Gastrocnemius medialis (tissue), 4 donors: ENCODE measurements at regions not wholly inside any gene's neighbourhood (a gene's known extent, or its start where the extent isn't known, plus 50 kb on each side); places are given as distances from the start of the nearest gene placed in this dataset.

Source experiments
- ATAC-seq, 2 donors: fragments of 150-250 bp; one replicate each; pipeline ENCODE4 v1.9.1; 2016
- DNase-seq, 2 donors: peaks; one replicate each; pipeline ENCODE4 v3.0.0-alpha.2; 2019
- H3K27ac ChIP-seq, 4 donors: fragments of 200-600 bp; sonication (generic); 1 replicate in 1 of 4; 2 replicates in 3 of 4; pipeline ENCODE4 v1.5.1; 2016 to 2018; ENCODE audit warnings: mild to moderate bottlenecking in 2 of 4, moderate library complexity in 1 of 4
- H3K27me3 ChIP-seq, 3 donors: fragments of 200-600 bp; sonication (generic) in 2 of 3; 1 replicate in 1 of 3; 2 replicates in 2 of 3; pipeline versions ENCODE4 v1.5.1 to v1.6.0; 2016 to 2019; ENCODE audit warnings: mild to moderate bottlenecking in 1 of 3, moderate library complexity in 1 of 3
- H3K36me3 ChIP-seq, 2 donors: fragments of 200-600 bp; sonication (generic) in 1 of 2; one replicate each; pipeline ENCODE4 v1.5.1; 2017 to 2018
- H3K4me1 ChIP-seq, 2 donors: fragments of 200-600 bp; sonication (generic) in 1 of 2; one replicate each; pipeline ENCODE4 v1.5.1; 2016 to 2017; ENCODE audit warnings: mild to moderate bottlenecking in 2 of 2
- H3K4me3 ChIP-seq, 4 donors: fragments of 200-600 bp; sonication (generic) in 3 of 4; 1 replicate in 1 of 4; 2 replicates in 3 of 4; pipeline ENCODE4 v1.5.1; 2016 to 2019; ENCODE audit warnings: mild to moderate bottlenecking in 2 of 4
- H3K9me3 ChIP-seq, 3 donors: fragments of 200-600 bp; sonication (generic) in 2 of 3; 1 replicate in 1 of 3; 2 replicates in 2 of 3; pipeline ENCODE4 v1.5.1; 2016 to 2019
- CTCF ChIP-seq, 5 experiments: fragments of 450-650 bp in 3 of 5; fragments of 200-600 bp in 2 of 5; sonication (generic) in 2 of 5; IDR thresholded peaks in 4 of 5; conservative IDR thresholded peaks in 1 of 5; 1 replicate in 4 of 5; 2 replicates in 1 of 5; pipeline ENCODE4 v1.5.1; 2016 to 2019; ENCODE audit warnings: antibody characterized with exemption in 5 of 5, mild to moderate bottlenecking in 3 of 5, moderate library complexity in 3 of 5
- POLR2A ChIP-seq, 2 donors: fragments of 450-650 bp; IDR thresholded peaks; one replicate each; pipeline ENCODE4 v1.6.1; 2017; ENCODE audit warnings: antibody characterized with exemption in 2 of 2, mild to moderate bottlenecking in 2 of 2, moderate library complexity in 2 of 2
- in situ Hi-C, 4 donors: fragments of 200-750 bp; cut with MboI; loops; one replicate each; pipeline versions ENCODE4 v1.15.0 to v1.8.0; 2017; ENCODE audit warnings: low sequenced_read_pairs in 4 of 4
- intact Hi-C: fragments of 100-400 bp; cut with DNase I; formaldehyde crosslinking; loops from one replicate; pipeline ENCODE4 v1.15.1; 2023; ENCODE audit warnings: low total_unique reads

DNA sequence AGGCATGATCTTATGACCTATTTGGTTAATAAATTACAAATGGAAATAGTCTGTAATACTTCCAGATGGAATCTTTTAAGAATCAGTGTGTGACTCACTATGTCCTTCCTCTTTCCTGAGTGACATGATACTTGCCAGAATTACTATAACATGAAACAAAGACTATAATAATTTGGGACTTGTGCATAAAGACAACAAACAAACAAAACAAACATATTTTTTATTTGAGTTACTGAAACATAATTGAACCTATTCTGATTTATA, 1268.1 kb downstream of the OTOL1 start:
- Histone ChIP-seq H3K36me3 (no peaks in the 10 kb centered on the region), H3K9me3 (no peaks in the 10 kb centered on the region), H3K4me3 (no peak overlapping the region), H3K27ac (no peak overlapping the region), H3K27me3 (no peaks in the 10 kb centered on the region), H3K4me1 (no peaks in the 10 kb centered on the region)
- DNase-seq = no peak
- in situ Hi-C loops = no loop called here
- no peak for ATAC-seq
- no peak for TF ChIP-seq POLR2A (IDR thresholded peaks at IDR 0.05)
- TF ChIP-seq CTCF (IDR thresholded peaks at IDR 0.05 in 4 of 5, conservative IDR thresholded peaks at IDR 0.05 in 1 of 5) = no peak
- intact Hi-C loops = no loop called here

GRCh38 chr3:162765524-162765923, 1268.9 kb downstream of the OTOL1 start:
- no peak for ATAC-seq
- no peaks in the 10 kb centered on the region for H3K27me3 ChIP-seq
- no peak overlapping the region for H3K27ac ChIP-seq
- no peaks in the 10 kb centered on the region for H3K36me3 ChIP-seq
- no peaks in the 10 kb centered on the region for H3K4me1 ChIP-seq
- no peak overlapping the region for H3K4me3 ChIP-seq
- in situ Hi-C loops = no loop called here
- intact Hi-C loops = no loop called here
- no peak for DNase-seq
- no peak for TF ChIP-seq CTCF (IDR thresholded peaks at IDR 0.05 in 4 of 5, conservative IDR thresholded peaks at IDR 0.05 in 1 of 5)
- no peak for TF ChIP-seq POLR2A (IDR thresholded peaks at IDR 0.05)
- no peaks in the 10 kb centered on the region for H3K9me3 ChIP-seq

- H3K27ac ChIP-seq = no peak overlapping the region
- DNase-seq (no peak), ATAC-seq (no peak)
- no peaks in the 10 kb centered on the region for H3K9me3 ChIP-seq
- no peaks in the 10 kb centered on the region for H3K27me3 ChIP-seq
- no peaks in the 10 kb centered on the region for H3K36me3 ChIP-seq
- in situ Hi-C loops = no loop called here
- no peak overlapping the region for H3K4me3 ChIP-seq
- no peaks in the 10 kb centered on the region for H3K4me1 ChIP-seq
- intact Hi-C loops = no loop called here
- TF ChIP-seq CTCF (IDR thresholded peaks at IDR 0.05 in 4 of 5, conservative IDR thresholded peaks at IDR 0.05 in 1 of 5) = no peak
- no peak for TF ChIP-seq POLR2A (IDR thresholded peaks at IDR 0.05)
These were observed 1273.0 kb downstream of the OTOL1 start for GRCh38 chr3:162769564-162769963.

- intact Hi-C loops (no loop called here), in situ Hi-C loops (no loop called here)
- no peak overlapping the region for H3K27ac ChIP-seq
- H3K4me3 ChIP-seq = no peak overlapping the region
- no peaks in the 10 kb centered on the region for H3K27me3 ChIP-seq
- no peak for ATAC-seq
- DNase-seq = no peak
- H3K4me1 ChIP-seq = no peaks in the 10 kb centered on the region
- TF ChIP-seq CTCF (IDR thresholded peaks at IDR 0.05 in 4 of 5, conservative IDR thresholded peaks at IDR 0.05 in 1 of 5) = no peak
- TF ChIP-seq POLR2A (IDR thresholded peaks at IDR 0.05) = no peak
- no peaks in the 10 kb centered on the region for H3K36me3 ChIP-seq
- no peaks in the 10 kb centered on the region for H3K9me3 ChIP-seq
These were observed 1273.9 kb downstream of the OTOL1 start for GRCh38 chr3:162770551-162770950.

- in situ Hi-C loops (loop anchor here in 1 of 4 donors (25.0 kb wide), 1 partner anchor 138 kb away; no protein-coding TSS in a partner anchor), intact Hi-C loops (no loop called here)
- ATAC-seq (no peak), DNase-seq (no peak)
- Histone ChIP-seq H3K27me3 (no peaks in the 10 kb centered on the region), H3K4me3 (no peak overlapping the region), H3K36me3 (no peaks in the 10 kb centered on the region), H3K27ac (no peak overlapping the region), H3K4me1 (no peaks in the 10 kb centered on the region), H3K9me3 (no peaks in the 10 kb centered on the region)
- no peak for TF ChIP-seq CTCF (IDR thresholded peaks at IDR 0.05 in 4 of 5, conservative IDR thresholded peaks at IDR 0.05 in 1 of 5)
- TF ChIP-seq POLR2A (IDR thresholded peaks at IDR 0.05) = no peak
These were observed 1278.0 kb downstream of the OTOL1 start for GRCh38 chr3:162774613-162775100.
